Activated CD8-positive, alpha-beta memory T cell treated with anti-CD3 and anti-CD28 coated beads for 24 hours (primary cell): ENCODE measurements at regions not wholly inside any gene's neighbourhood (a gene's known extent, or its start where the extent isn't known, plus 50 kb on each side); places are given as distances from the start of the nearest gene placed in this dataset.

ENCODE experiments used
- DNase-seq: peaks from one replicate; pipeline ENCODE4 v3.0.0-alpha.2; 2020

DNA sequence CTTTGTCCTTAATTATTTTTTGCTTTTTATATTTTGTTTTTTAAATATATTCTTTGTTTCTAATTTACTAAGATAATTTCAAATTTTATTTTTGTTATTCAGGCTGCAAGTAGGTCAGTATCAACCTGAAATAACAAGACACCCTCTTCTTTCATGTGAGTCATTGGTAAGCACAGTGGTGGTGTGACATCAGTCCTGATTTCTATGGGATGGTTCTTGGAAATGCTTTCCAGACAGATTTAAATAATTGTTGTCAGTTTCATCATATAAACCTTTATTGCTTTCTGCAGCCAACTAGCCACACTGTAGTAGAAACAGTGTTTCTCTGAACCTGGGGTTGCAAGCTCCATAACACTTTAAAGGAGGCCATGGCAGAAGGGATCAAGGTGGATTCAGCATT lies 157.5 kb upstream of the C21orf91 start:
- no peak for DNase-seq

- no peak for DNase-seq
Observed at GRCh38 chr21:17976139-17976538, 157.0 kb upstream of the C21orf91 start.

GRCh38 chr21:17967319-17967718 lies 148.2 kb upstream of the C21orf91 start:
- DNase-seq = no peak

- no peak for DNase-seq
Observed at GRCh38 chr21:17964716-17965115, 145.6 kb upstream of the C21orf91 start.

DNA sequence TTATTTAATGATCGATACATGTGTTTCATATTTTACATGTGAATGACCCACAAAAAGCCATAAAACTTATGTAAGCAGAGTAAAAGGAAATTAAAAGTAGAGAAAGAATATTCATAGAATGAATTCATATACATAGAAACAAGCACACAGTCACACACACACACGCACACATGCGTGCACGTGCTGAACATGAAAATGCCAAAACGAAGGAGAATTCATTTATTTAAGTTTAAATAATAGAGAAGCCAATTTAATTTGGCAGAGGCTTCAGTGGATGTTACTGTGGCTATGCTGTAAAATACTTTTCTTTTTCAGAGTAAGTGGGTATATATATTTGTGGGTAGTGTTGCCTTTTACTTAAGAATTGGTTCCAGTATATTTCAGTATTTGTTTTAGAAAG lies 145.0 kb upstream of the C21orf91 start:
- DNase-seq = no peak

- DNase-seq = no peak
Observed at GRCh38 chr21:17950591-17950990, 131.4 kb upstream of the C21orf91 start.

- DNase-seq = no peak
Observed at GRCh38 chr21:17949421-17949820, 130.3 kb upstream of the C21orf91 start.

DNA sequence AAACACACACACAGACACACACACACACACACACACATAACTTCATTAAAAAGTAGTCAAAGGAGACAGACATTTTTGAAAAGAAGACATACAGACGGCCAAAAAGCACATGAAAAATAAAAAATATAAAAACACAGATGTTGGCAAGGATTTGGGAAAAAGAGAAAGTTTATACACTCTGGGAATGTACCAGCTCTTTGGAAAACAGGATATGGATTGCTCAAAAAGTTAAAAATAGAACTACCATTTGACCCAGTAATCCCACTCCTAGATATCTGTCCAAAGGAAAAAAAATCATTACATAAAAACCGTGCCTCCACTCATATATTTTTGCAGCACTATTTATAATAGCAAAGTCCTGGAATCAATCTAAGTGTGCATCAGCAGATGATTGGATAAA lies 128.4 kb upstream of the C21orf91 start:
- DNase-seq = no peak

DNA sequence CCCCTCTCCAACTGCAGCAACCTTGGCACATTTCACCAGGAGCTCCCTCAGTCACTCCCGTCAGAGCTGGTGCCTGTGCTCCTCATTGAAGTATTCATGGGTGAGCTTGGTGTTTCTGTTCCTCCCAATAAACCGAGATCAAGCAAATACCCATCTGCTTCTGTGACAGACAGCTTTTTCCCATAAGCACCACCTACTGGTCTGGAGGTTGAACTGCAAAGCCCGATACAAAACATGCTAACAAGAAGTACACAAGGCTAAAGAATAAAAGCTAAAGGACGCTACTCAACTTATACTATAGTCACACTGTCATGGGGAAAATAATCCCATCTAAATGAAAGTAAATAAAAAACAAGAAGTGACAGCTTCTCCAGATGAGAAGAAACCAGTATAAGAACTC lies 111.9 kb upstream of the C21orf91 start:
- no peak for DNase-seq

DNA sequence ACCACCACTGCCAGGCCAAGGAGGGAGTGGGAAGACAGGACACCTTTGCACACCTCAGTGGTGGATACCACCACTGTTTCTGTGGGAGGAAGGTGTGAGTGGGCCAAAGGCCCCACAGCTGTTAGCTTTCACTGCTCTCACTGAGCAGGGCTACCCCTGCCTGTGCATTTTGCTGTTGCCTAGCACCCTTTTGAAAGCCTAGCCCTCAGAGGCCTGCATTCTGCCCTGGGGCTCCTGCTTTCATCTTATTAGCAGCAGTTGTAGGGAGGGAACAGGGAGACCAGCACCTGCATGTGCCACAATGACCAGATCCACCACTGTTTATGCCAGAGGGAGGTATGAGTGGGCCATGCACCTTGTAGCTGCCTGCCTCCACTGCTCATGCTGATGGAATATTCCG lies 110.9 kb upstream of the C21orf91 start:
- no peak for DNase-seq

DNA sequence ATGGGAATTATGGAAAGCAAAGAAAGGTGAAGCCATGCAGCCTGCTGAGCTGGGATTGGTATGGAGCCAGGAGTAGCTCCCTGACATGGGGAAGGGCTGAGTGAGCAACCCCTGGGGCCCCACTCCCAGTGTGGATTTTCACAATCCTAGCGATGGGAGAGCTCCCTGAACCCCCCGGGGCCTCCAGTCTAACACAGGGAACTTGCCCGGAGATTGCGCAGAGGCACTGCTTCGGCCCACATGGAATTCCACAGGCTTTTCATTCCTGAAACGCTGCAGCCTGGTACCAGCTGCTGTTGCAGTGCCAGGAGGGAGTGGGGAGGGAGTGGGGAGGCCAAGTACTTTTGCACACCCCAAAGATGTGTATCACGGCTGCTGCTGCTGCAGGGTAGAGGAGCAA lies 110.4 kb upstream of the C21orf91 start:
- no peak for DNase-seq

- no peak for DNase-seq
Observed at GRCh38 chr21:17925899-17926298, 106.7 kb upstream of the C21orf91 start.

DNA sequence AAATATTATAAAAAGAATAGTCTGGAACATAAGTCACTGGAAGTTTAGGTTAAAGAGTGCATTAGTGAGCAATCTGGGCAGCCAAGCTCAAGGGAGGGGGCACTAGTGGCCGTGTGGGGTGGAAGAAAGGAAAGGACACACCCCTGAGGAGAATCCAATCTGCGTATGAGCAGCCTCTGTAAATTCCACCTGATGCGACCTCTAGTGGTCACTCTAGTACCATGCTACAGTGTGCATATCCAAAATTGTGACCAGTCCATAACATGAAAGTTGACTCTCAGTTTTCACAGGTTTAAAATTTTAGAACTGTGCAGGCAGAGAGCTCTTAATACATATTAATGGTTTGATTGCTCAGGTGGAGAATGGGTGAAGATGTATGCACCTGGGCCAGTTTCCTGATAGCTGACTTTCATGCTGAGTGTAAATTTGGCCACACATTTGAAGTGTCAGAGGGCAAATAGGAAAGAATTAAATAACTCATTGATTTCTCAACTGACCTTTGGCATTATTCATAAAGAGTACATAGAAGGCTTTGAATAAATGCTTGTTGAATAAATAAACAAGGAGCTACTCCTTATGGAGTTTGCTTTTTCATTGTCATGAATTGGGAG lies 105.9 kb upstream of the C21orf91 start:
- DNase-seq = peak; percentile 62

GRCh38 chr21:17921579-17922530 lies 102.7 kb upstream of the C21orf91 start:
- no peak for DNase-seq

GRCh38 chr21:17915976-17916375 lies 96.8 kb upstream of the C21orf91 start:
- no peak for DNase-seq

DNA sequence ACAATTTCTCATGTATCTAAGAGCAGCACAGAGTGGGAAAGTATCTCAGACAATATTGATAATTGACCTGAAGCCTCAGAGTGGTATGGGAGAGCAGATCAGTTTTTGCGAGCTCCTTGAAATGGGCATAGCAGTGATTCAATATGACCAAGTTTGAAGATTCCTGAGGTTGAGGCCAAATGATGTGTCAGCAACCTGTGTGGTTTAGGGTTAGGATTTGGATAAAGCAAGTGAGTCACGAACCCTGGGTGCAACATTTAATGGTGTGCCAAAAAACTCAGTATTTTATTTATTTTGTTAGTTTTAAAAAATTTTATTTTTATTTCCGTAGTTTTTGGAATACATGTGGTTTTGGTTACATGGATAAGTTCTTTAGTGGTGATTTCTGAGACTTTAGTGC lies 92.5 kb upstream of the C21orf91 start:
- no peak for DNase-seq

DNA sequence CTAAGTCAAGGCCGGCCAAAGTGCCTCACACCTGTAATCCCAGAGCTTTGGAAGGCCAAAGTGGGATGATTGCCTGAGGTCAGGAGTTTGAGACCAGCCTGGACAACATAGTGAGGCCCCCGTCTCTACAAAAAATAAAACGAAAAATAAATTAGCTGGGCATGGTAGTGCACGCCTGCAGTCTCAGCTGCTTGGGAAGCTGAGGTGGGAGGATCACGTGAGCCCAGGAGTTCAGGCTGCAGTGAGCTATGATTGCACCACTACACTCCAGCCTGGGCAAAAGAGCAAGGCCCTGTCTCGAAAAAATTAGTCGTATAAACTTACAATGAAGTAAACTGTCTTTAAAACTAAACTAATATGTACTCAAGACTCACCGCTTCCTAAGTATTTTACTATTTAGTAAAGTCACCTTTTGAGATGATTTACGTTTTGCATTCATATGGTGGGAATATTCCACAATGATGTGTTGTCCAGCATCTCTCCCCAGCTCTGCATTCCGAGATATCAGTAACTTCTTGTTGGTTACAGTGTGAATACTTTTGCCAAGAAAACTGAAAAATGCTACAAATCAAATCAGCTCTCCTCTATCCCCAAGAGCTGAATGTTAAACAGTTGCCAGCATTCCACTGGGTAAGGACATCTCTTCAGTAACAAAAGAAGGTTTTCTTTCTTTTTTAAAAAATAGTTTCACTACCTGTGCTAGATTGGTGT lies 84.9 kb upstream of the C21orf91 start:
- DNase-seq = no peak

GRCh38 chr21:17903029-17903806 lies 84.1 kb upstream of the C21orf91 start:
- no peak for DNase-seq

DNA sequence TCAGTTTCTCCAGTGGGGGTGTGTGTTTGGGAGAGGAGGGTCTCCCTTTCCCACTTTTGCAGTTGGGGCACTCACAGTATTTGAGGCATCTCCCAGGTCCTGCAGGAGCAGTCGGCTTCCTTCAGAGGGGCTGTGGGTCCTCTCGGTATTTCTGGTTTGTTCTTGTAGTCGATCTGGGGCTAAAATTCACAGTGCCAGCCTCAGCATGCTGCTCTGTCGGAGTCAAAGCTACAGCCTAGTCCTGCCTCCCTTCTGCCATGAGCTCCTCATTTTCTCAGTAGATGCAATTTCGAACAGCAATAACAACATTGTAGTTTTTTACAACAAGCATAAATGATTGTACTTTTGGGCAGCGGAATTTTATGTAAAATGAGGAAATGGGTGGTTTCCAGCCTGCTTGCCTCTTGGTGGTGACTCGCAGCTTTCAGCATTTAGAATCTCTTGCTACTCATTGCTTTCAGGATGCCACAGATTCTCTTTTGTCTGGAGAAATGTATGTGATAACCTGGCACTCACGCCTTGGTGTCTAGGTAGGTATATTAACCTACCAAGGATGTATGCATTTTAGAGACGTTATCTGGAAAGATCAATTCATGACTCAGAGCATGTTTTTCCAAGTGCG lies 82.4 kb upstream of the C21orf91 start:
- no peak for DNase-seq

DNA sequence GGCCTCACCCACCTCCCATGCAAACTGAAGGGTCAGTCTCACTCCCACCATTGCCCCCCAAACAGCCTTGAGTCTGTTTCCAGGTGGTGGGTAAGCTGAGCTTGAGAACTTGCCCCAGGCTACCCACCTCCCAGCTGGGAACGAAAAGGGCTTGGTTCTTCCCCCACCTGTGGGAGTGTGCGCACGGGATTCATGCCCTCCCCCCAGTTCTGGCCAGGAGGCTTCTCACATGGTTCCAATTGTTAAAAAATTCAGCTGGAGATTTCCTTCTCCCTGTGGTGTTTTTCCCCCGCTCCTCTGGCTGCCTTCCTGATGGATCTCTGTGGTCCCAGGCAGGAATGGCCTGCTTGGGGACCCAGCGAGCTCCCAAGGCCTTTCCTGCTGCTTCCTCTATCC lies 81.8 kb upstream of the C21orf91 start:
- DNase-seq = no peak

DNA sequence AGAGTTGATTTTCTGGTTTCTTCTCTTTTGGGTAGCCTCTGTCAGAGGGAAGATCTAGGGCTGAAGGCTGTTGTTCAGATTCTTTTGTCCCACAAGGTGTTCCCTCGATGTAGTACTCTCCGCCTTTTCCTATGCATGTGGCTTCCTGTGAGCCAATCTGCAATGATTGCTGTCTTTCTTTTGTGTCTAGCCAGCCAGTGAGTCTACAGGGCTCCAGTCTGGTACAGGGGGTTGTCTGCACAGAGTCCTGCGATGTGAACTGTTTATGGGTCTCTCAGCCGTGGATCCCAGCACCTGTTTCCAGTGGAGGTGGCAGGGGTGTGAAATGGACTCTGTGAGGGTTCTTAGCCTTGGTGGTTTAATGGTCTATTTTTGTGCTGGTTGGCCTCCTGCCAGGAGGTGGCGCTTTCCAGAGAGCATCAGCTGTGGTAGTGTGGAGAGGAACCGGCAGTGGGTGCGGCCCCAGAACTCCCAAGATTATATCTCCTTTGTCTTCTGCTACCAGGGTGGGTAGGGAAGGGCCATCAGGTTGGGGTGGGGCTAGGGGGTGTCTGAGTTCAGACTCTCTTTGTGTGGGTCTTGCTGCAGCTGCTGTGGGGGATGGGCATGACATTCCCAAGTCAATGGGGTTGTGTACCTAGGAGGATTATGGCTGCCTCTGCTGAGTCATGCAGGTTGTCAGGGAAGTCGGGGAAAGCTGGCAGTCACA lies 81.3 kb upstream of the C21orf91 start:
- DNase-seq = no peak

- no peak for DNase-seq
Observed at GRCh38 chr21:17889171-17889570, 70.0 kb upstream of the C21orf91 start.
